ENCODE measurements at regions not wholly inside any gene's neighbourhood (a gene's known extent, or its start where the extent isn't known, plus 50 kb on each side); places are given as distances from the start of the nearest gene placed in this dataset.

DNA sequence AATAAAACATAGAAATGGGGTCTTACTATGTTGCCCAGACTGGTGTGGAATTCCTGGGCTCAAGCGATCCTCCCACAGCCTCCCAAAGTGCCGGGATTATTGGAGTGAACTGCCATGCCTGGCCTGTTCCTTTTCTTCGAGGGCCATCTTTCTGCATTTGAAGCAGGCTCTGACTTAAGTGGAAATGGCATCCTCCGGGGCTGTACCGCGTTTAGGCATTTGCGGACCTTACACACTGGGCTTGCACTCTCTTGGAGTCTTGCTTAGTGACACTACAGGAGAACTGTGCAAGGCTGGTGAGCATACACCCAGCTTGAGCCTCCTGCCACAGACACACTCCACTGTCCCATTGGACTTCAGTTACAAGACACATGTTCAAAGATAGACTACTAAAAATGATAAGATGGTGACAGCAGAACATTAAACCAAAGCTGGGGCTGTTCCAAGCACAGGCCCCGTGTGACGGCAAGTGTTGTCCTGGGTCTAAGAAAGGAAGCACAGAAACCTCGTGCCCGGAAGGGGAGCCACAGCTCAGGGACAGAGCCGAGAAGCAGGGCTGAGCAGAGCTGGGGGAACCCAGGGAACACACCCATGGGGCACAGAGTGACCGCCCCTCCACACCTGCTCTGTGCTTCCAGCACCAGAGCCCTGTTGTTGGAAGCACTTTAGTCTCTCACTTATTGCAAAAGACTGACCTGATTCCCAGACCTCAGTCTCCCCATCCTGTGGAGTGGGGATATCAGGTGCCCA, 59.0 kb upstream of the SHANK2 start:
- TF ChIP-seq, protein P1, sequence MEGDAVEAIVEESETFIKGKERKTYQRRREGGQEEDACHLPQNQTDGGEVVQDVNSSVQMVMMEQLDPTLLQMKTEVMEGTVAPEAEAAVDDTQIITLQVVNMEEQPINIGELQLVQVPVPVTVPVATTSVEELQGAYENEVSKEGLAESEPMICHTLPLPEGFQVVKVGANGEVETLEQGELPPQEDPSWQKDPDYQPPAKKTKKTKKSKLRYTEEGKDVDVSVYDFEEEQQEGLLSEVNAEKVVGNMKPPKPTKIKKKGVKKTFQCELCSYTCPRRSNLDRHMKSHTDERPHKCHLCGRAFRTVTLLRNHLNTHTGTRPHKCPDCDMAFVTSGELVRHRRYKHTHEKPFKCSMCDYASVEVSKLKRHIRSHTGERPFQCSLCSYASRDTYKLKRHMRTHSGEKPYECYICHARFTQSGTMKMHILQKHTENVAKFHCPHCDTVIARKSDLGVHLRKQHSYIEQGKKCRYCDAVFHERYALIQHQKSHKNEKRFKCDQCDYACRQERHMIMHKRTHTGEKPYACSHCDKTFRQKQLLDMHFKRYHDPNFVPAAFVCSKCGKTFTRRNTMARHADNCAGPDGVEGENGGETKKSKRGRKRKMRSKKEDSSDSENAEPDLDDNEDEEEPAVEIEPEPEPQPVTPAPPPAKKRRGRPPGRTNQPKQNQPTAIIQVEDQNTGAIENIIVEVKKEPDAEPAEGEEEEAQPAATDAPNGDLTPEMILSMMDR (IDR thresholded peaks at IDR 0.05; ENCODE audit: poor library complexity, severe bottlenecking): no peak
- TF ChIP-seq EZH2 (IDR thresholded peaks at IDR 0.05; ENCODE audit: borderline replicate concordance, insufficient read depth, low read length, poor library complexity, severe bottlenecking): no peak
